Choroid plexus epithelial cell (primary cell): ENCODE measurements at regions not wholly inside any gene's neighbourhood (a gene's known extent, or its start where the extent isn't known, plus 50 kb on each side); places are given as distances from the start of the nearest gene placed in this dataset.

ENCODE experiments used
- DNase-seq: peaks from one replicate; pipeline ENCODE4 v3.0.0-alpha.2; 2010; ENCODE audit warnings: low read depth
- H3K4me3 ChIP-seq: 2 replicates; pipeline ENCODE4 v1.5.1; 2011; ENCODE audit warnings: low read depth, mild to moderate bottlenecking, control low read depth, low read length, moderate library complexity
- CTCF ChIP-seq: conservative IDR thresholded peaks from 2 replicates; pipeline ENCODE4 v1.5.1; 2011; ENCODE audit warnings: low read depth, mild to moderate bottlenecking, control low read depth, inconsistent platforms, low read length, moderate library complexity

GRCh38 chr14:27566843-27567382 is 969.1 kb upstream of the NOVA1 start:
- no peak overlapping the region for H3K4me3 ChIP-seq
- DNase-seq = no peak
- no peak for TF ChIP-seq CTCF

- TF ChIP-seq CTCF = no peak
- DNase-seq = no peak
- no peak overlapping the region for H3K4me3 ChIP-seq
These were observed 975.2 kb upstream of the NOVA1 start for GRCh38 chr14:27573018-27573417.

- no peak for TF ChIP-seq CTCF
- no peak overlapping the region for H3K4me3 ChIP-seq
- DNase-seq = no peak
These were observed 989.3 kb upstream of the NOVA1 start for GRCh38 chr14:27587103-27587502.

- TF ChIP-seq CTCF = no peak
- no peak overlapping the region for H3K4me3 ChIP-seq
- no peak for DNase-seq
These were observed 1007.4 kb upstream of the NOVA1 start for GRCh38 chr14:27605282-27605681.

GRCh38 chr14:27608377-27608776 is 1010.5 kb upstream of the NOVA1 start:
- H3K4me3 ChIP-seq = no peak overlapping the region
- no peak for TF ChIP-seq CTCF
- DNase-seq = no peak

- TF ChIP-seq CTCF = no peak
- no peak overlapping the region for H3K4me3 ChIP-seq
- no peak for DNase-seq
These were observed 1014.3 kb upstream of the NOVA1 start for GRCh38 chr14:27612121-27612520.

GRCh38 chr14:27613102-27613501 is 1015.3 kb upstream of the NOVA1 start:
- H3K4me3 ChIP-seq = no peak overlapping the region
- no peak for DNase-seq

More at GRCh38 chr14:27613102-27613501, 1015.3 kb upstream of the NOVA1 start:
- TF ChIP-seq CTCF = no peak
